PC-9 (cell line): ENCODE measurements at regions not wholly inside any gene's neighbourhood (a gene's known extent, or its start where the extent isn't known, plus 50 kb on each side); places are given as distances from the start of the nearest gene placed in this dataset.

ENCODE experiments used
- EZH2 ChIP-seq: fragments of 200-600 bp; sonication (generic); IDR thresholded peaks from 2 replicates; pipeline ENCODE4 v1.8.0; 2017; ENCODE audit warnings: antibody characterized with exemption, low read depth
- TF ChIP-seq, protein P1 (sequence below): fragments of 200-600 bp; sonication (generic); conservative IDR thresholded peaks from 2 replicates; pipeline ENCODE4 v1.6.1; 2017; ENCODE audit warnings: mixed run types, antibody characterized with exemption, mild to moderate bottlenecking, moderate library complexity

DNA sequence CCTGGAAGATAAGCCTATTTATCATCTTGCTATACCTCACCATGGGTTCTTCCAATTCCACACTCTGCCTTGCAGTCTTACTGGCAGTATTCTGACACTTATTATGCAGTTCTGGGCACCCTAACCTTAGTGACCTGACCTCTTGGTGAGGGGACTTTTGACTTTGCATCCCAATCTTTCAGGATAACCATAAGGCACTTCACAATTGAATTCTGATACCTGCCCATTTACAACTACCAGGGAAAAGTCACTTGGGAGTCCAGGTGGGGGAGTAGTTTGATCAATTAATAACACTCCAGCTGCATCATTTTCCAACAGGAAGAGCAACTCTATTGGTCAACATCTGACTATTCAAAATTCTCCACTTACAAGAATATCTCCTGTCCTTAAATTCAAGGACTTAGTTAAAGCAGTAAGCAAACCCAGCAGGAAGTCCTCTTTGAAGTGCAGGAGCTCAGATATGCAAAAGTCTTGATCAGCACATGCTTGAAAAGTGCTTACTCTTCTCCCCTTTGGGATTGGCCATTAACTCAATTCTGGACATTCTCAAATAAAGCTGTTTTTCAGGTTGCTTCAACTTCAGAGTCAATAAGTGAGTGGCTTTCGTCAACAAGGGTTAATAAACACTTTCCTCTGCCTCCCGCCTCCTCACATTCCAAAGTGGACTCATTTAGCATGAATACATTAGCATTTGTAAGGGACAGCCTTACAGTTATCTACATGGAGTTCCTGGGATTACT lies 177.4 kb upstream of the NRIP1 start:
- TF ChIP-seq, protein P1, sequence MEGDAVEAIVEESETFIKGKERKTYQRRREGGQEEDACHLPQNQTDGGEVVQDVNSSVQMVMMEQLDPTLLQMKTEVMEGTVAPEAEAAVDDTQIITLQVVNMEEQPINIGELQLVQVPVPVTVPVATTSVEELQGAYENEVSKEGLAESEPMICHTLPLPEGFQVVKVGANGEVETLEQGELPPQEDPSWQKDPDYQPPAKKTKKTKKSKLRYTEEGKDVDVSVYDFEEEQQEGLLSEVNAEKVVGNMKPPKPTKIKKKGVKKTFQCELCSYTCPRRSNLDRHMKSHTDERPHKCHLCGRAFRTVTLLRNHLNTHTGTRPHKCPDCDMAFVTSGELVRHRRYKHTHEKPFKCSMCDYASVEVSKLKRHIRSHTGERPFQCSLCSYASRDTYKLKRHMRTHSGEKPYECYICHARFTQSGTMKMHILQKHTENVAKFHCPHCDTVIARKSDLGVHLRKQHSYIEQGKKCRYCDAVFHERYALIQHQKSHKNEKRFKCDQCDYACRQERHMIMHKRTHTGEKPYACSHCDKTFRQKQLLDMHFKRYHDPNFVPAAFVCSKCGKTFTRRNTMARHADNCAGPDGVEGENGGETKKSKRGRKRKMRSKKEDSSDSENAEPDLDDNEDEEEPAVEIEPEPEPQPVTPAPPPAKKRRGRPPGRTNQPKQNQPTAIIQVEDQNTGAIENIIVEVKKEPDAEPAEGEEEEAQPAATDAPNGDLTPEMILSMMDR = no peak
- no peak for TF ChIP-seq EZH2
